ENCODE measurements at regions not wholly inside any gene's neighbourhood (a gene's known extent, or its start where the extent isn't known, plus 50 kb on each side); places are given as distances from the start of the nearest gene placed in this dataset.

- Mint-ChIP-seq H3K27ac (ENCODE audit: unreplicated experiment) (no peak overlapping the region), H3K4me3 (ENCODE audit: unreplicated experiment) (no peak overlapping the region), H3K4me1 (ENCODE audit: low read depth, unreplicated experiment) (peaks cover 9% of the 10 kb centered on the region), H3K36me3 (ENCODE audit: unreplicated experiment) (no peaks in the 10 kb centered on the region), H3K27me3 (ENCODE audit: unreplicated experiment) (no peaks in the 10 kb centered on the region), H3K9me3 (ENCODE audit: unreplicated experiment) (no peaks in the 10 kb centered on the region)
- DNase-seq, result no peak
- no peak for TF ChIP-seq CTCF (IDR thresholded peaks at IDR 0.05; ENCODE audit: partially characterized antibody, unreplicated experiment)
Observed at GRCh38 chr1:239826736-239827135, 264.9 kb upstream of the FMN2 start.

- no peak for DNase-seq
- no peaks in the 10 kb centered on the region for H3K9me3 Mint-ChIP-seq (ENCODE audit: unreplicated experiment)
- H3K27ac Mint-ChIP-seq (ENCODE audit: unreplicated experiment), result no peak overlapping the region
- H3K27me3 Mint-ChIP-seq (ENCODE audit: unreplicated experiment), result no peaks in the 10 kb centered on the region
- no peak overlapping the region for H3K4me3 Mint-ChIP-seq (ENCODE audit: unreplicated experiment)
- peaks cover 9% of the 10 kb centered on the region for H3K4me1 Mint-ChIP-seq (ENCODE audit: low read depth, unreplicated experiment)
- no peaks in the 10 kb centered on the region for H3K36me3 Mint-ChIP-seq (ENCODE audit: unreplicated experiment)
- no peak for TF ChIP-seq CTCF (IDR thresholded peaks at IDR 0.05; ENCODE audit: partially characterized antibody, unreplicated experiment)
Observed at GRCh38 chr1:239829535-239829934, 262.1 kb upstream of the FMN2 start.

GRCh38 chr1:239831577-239832355, 259.9 kb upstream of the FMN2 start:
- no peak for DNase-seq
- Mint-ChIP-seq H3K4me3 (ENCODE audit: unreplicated experiment) (no peak overlapping the region), H3K36me3 (ENCODE audit: unreplicated experiment) (no peaks in the 10 kb centered on the region), H3K27ac (ENCODE audit: unreplicated experiment) (no peak overlapping the region), H3K9me3 (ENCODE audit: unreplicated experiment) (no peaks in the 10 kb centered on the region), H3K4me1 (ENCODE audit: low read depth, unreplicated experiment) (peaks cover 6% of the 10 kb centered on the region), H3K27me3 (ENCODE audit: unreplicated experiment) (no peaks in the 10 kb centered on the region)
- no peak for TF ChIP-seq CTCF (IDR thresholded peaks at IDR 0.05; ENCODE audit: partially characterized antibody, unreplicated experiment)

GRCh38 chr1:239833723-239834122, 258.0 kb upstream of the FMN2 start:
- Mint-ChIP-seq H3K36me3 (ENCODE audit: unreplicated experiment) (no peaks in the 10 kb centered on the region), H3K27ac (ENCODE audit: unreplicated experiment) (no peak overlapping the region), H3K4me3 (ENCODE audit: unreplicated experiment) (no peak overlapping the region), H3K27me3 (ENCODE audit: unreplicated experiment) (no peaks in the 10 kb centered on the region), H3K4me1 (ENCODE audit: low read depth, unreplicated experiment) (no peaks in the 10 kb centered on the region), H3K9me3 (ENCODE audit: unreplicated experiment) (no peaks in the 10 kb centered on the region)
- no peak for TF ChIP-seq CTCF (IDR thresholded peaks at IDR 0.05; ENCODE audit: partially characterized antibody, unreplicated experiment)
- DNase-seq, result no peak

GRCh38 chr1:239835946-239836440, 255.7 kb upstream of the FMN2 start:
- Mint-ChIP-seq H3K27me3 (ENCODE audit: unreplicated experiment) (no peaks in the 10 kb centered on the region), H3K36me3 (ENCODE audit: unreplicated experiment) (no peaks in the 10 kb centered on the region), H3K4me3 (ENCODE audit: unreplicated experiment) (no peak overlapping the region), H3K4me1 (ENCODE audit: low read depth, unreplicated experiment) (no peaks in the 10 kb centered on the region), H3K27ac (ENCODE audit: unreplicated experiment) (no peak overlapping the region), H3K9me3 (ENCODE audit: unreplicated experiment) (no peaks in the 10 kb centered on the region)
- DNase-seq, result no peak
- no peak for TF ChIP-seq CTCF (IDR thresholded peaks at IDR 0.05; ENCODE audit: partially characterized antibody, unreplicated experiment)

Measured in glutamatergic neuron (in vitro differentiated cells).